GM23338 (cell line): ENCODE measurements at regions not wholly inside any gene's neighbourhood (a gene's known extent, or its start where the extent isn't known, plus 50 kb on each side); places are given as distances from the start of the nearest gene placed in this dataset.

Experiments used
- ATAC-seq: fragments of 200-7000 bp; cut with Tn5 transposase; 3 replicates; pipeline ENCODE4 v1.9.1; 2020
- DNase-seq: peaks from one replicate; pipeline ENCODE4 v3.0.0-alpha.2; 2015; ENCODE audit warnings: low spot score
- H2AFZ ChIP-seq: fragments of 200-600 bp; sonication (generic); 2 replicates; pipeline ENCODE4 v1.8.0; 2016; ENCODE audit warnings: antibody characterized with exemption, mild to moderate bottlenecking, moderate library complexity
- H3F3A ChIP-seq: fragments of 200-600 bp; sonication (generic); replicated peaks from 2 replicates; pipeline ENCODE4 v1.8.0; 2017; ENCODE audit warnings: antibody characterized with exemption, mixed run types, low read depth
- H3K27ac ChIP-seq: fragments of 200-600 bp; sonication (generic); 2 replicates; pipeline ENCODE4 v1.6.1; 2016; ENCODE audit warnings: low read depth
- H3K27me3 ChIP-seq: fragments of 200-600 bp; sonication (generic); 2 replicates; pipeline ENCODE4 v1.8.0; 2016; ENCODE audit warnings: mild to moderate bottlenecking, mixed run types, moderate library complexity; ENCODE audit not compliant: insufficient read depth
- H3K36me3 ChIP-seq: fragments of 200-600 bp; sonication (generic); 2 replicates; pipeline ENCODE4 v1.8.0; 2016; ENCODE audit warnings: mild to moderate bottlenecking; ENCODE audit not compliant: insufficient read depth
- H3K4me1 ChIP-seq: fragments of 200-600 bp; sonication (generic); 2 replicates; pipeline ENCODE4 v1.8.0; 2016; ENCODE audit warnings: mild to moderate bottlenecking, moderate library complexity; ENCODE audit not compliant: insufficient read depth
- H3K4me2 ChIP-seq: fragments of 200-600 bp; sonication (generic); 2 replicates; pipeline ENCODE4 v1.7.1; 2017; ENCODE audit warnings: mixed run types
- H3K4me3 ChIP-seq: fragments of 200-600 bp; sonication (generic); 2 replicates; pipeline ENCODE4 v1.6.1; 2016; ENCODE audit warnings: mixed run types
- H3K79me2 ChIP-seq: fragments of 200-600 bp; sonication (generic); replicated peaks from 2 replicates; pipeline ENCODE4 v1.8.0; 2017; ENCODE audit warnings: mild to moderate bottlenecking; ENCODE audit not compliant: insufficient read depth
- H3K9me2 ChIP-seq: fragments of 200-600 bp; sonication (generic); 2 replicates; pipeline ENCODE4 v1.8.0; 2017; ENCODE audit not compliant: insufficient read depth
- H4K20me1 ChIP-seq: fragments of 200-600 bp; sonication (generic); replicated peaks from 2 replicates; pipeline ENCODE4 v1.8.0; 2017; ENCODE audit warnings: mild to moderate bottlenecking; ENCODE audit not compliant: insufficient read depth
- H3K27ac Mint-ChIP-seq: 2 replicates; pipeline ENCODE4 v1.8.0; 2020; ENCODE audit warnings: inconsistent platforms, mild to moderate bottlenecking, moderate library complexity, mixed read lengths
- H3K27me3 Mint-ChIP-seq: 3 replicates; pipeline ENCODE4 v1.8.0; 2022; ENCODE audit warnings: low read depth, mild to moderate bottlenecking, moderate library complexity, mixed read lengths, inconsistent platforms; ENCODE audit not compliant: insufficient read depth, poor library complexity
- H3K36me3 Mint-ChIP-seq: 3 replicates; pipeline ENCODE4 v1.8.0; 2021; ENCODE audit warnings: low read depth, mild to moderate bottlenecking, inconsistent platforms, moderate library complexity, mixed read lengths
- H3K4me1 Mint-ChIP-seq: 3 replicates; pipeline ENCODE4 v1.8.0; 2020; ENCODE audit warnings: mild to moderate bottlenecking, inconsistent platforms, mixed read lengths
- H3K4me3 Mint-ChIP-seq: 3 replicates; pipeline ENCODE4 v1.8.0; 2021; ENCODE audit warnings: moderate library complexity, mild to moderate bottlenecking, inconsistent platforms, mixed read lengths
- H3K9me3 Mint-ChIP-seq: 3 replicates; pipeline ENCODE4 v1.8.0; 2020; ENCODE audit warnings: moderate library complexity, mild to moderate bottlenecking, inconsistent platforms, mixed read lengths
- CREB1 ChIP-seq: fragments of 250-450 bp; sonication (Bioruptor Pico); IDR thresholded peaks from 2 replicates; pipeline ENCODE4 v1.5.0; 2020; ENCODE audit warnings: low read depth, mild to moderate bottlenecking, moderate library complexity
- EZH2 ChIP-seq: fragments of 200-600 bp; sonication (generic); IDR thresholded peaks from one replicate; pipeline ENCODE4 v1.8.0; 2017; ENCODE audit warnings: antibody characterized with exemption, mild to moderate bottlenecking, low read depth; ENCODE audit not compliant: unreplicated experiment
- EZH2phosphoT487 ChIP-seq: fragments of 200-600 bp; sonication (generic); IDR thresholded peaks from one replicate; pipeline ENCODE4 v1.8.1; 2018; ENCODE audit warnings: antibody characterized with exemption; ENCODE audit not compliant: unreplicated experiment
- JUNB ChIP-seq: IDR thresholded peaks from one replicate; pipeline ENCODE4 v1.6.1; 2016; ENCODE audit warnings: antibody characterized with exemption; ENCODE audit not compliant: unreplicated experiment
- NANOG ChIP-seq: IDR thresholded peaks from 2 replicates; pipeline ENCODE4 v1.6.1; 2016; ENCODE audit warnings: antibody characterized with exemption, borderline replicate concordance
- POLR2AphosphoS5 ChIP-seq: IDR thresholded peaks from 2 replicates; pipeline ENCODE4 v1.6.1; 2016; ENCODE audit warnings: antibody characterized with exemption, low read depth
- STAT1 ChIP-seq: IDR thresholded peaks from one replicate; pipeline ENCODE4 v1.6.1; 2016; ENCODE audit warnings: antibody characterized with exemption; ENCODE audit not compliant: unreplicated experiment
- ZNF114 ChIP-seq: fragments of 250-450 bp; sonication (Bioruptor Pico); IDR thresholded peaks from 2 replicates; pipeline ENCODE4 v1.5.0; 2020; ENCODE audit warnings: mild to moderate bottlenecking, moderate library complexity
- ZNF331 ChIP-seq: fragments of 250-450 bp; sonication (Bioruptor Pico); IDR thresholded peaks from 2 replicates; pipeline ENCODE4 v1.5.0; 2020; ENCODE audit warnings: low read depth, mild to moderate bottlenecking, moderate library complexity
- TF ChIP-seq, protein P1 (sequence below): fragments of 250-450 bp; sonication (Bioruptor Pico); IDR thresholded peaks from 2 replicates; pipeline ENCODE4 v1.5.0; 2020; ENCODE audit warnings: mild to moderate bottlenecking, moderate library complexity
- TF ChIP-seq, protein P2 (sequence below): IDR thresholded peaks from one replicate; pipeline ENCODE4 v1.6.1; 2018; ENCODE audit warnings: antibody characterized with exemption; ENCODE audit not compliant: unreplicated experiment
- TF ChIP-seq, protein P3 (sequence below): IDR thresholded peaks from 2 replicates; pipeline ENCODE4 v1.6.1; 2016; ENCODE audit warnings: antibody characterized with exemption
- TF ChIP-seq, protein P4 (sequence below), 2 experiments: fragments of 200-600 bp in 1 of 2; sonication (generic) in 1 of 2; conservative IDR thresholded peaks; 2 replicates each; pipeline versions ENCODE4 v1.5.1 to v1.6.1; 2016 to 2017; ENCODE audit warnings: antibody characterized with exemption in 2 of 2, low read depth in 2 of 2, mild to moderate bottlenecking in 2 of 2, moderate library complexity in 1 of 2

DNA sequence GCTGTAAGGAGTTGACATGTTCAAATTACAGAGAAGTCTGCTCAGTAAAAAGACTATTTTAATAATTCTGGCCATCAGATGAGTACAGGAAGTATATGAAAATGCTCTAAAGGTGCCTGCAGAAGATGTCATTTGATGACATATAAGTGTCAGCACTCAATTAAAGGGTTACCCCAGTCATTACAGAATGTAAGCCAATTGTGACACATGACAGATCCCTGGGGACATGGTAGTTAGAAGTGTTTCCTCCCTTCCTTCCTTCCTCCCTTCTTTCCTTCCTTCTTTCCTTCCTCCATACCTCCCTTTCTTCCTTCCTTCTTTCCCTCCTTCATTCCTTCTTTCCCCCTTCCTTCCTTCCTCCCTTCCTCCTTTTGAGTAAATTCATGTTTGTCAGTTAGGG lies 453.0 kb downstream of the RAPGEF2 start:
- DNase-seq: no peak
- Mint-ChIP-seq H3K4me3 (no peak overlapping the region), H3K27me3 (peaks cover 5% of the 10 kb centered on the region), H3K4me1 (peaks cover 13% of the 10 kb centered on the region), H3K9me3 (peaks cover 4% of the 10 kb centered on the region; the same call in 2 of the 3 replicates), H3K27ac (no peak overlapping the region), H3K36me3 (0 out of 3 replicates have a peak, but pooled peaks cover 2% of the 10 kb centered on the region)
- ATAC-seq: no peak
- H3K4me2 ChIP-seq: no peak overlapping the region
- H3K9me2 ChIP-seq: peaks cover 30% of the 10 kb centered on the region
- H3K36me3 ChIP-seq: no peaks in the 10 kb centered on the region
- H3K27me3 ChIP-seq: no peaks in the 10 kb centered on the region
- no peaks in the 10 kb centered on the region for H3F3A ChIP-seq
- peaks cover 4% of the 10 kb centered on the region for H3K4me1 ChIP-seq
- H4K20me1 ChIP-seq: no peaks in the 10 kb centered on the region
- TF ChIP-seq ZNF331 (no peak), EZH2 (no peak), CREB1 (CRISPR knock-in tag) (no peak), EZH2phosphoT487 (no peak), NANOG (no peak), STAT1 (no peak), JUNB (no peak), ZNF114 (CRISPR knock-in tag) (no peak), POLR2AphosphoS5 (no peak)
- TF ChIP-seq, protein P1, sequence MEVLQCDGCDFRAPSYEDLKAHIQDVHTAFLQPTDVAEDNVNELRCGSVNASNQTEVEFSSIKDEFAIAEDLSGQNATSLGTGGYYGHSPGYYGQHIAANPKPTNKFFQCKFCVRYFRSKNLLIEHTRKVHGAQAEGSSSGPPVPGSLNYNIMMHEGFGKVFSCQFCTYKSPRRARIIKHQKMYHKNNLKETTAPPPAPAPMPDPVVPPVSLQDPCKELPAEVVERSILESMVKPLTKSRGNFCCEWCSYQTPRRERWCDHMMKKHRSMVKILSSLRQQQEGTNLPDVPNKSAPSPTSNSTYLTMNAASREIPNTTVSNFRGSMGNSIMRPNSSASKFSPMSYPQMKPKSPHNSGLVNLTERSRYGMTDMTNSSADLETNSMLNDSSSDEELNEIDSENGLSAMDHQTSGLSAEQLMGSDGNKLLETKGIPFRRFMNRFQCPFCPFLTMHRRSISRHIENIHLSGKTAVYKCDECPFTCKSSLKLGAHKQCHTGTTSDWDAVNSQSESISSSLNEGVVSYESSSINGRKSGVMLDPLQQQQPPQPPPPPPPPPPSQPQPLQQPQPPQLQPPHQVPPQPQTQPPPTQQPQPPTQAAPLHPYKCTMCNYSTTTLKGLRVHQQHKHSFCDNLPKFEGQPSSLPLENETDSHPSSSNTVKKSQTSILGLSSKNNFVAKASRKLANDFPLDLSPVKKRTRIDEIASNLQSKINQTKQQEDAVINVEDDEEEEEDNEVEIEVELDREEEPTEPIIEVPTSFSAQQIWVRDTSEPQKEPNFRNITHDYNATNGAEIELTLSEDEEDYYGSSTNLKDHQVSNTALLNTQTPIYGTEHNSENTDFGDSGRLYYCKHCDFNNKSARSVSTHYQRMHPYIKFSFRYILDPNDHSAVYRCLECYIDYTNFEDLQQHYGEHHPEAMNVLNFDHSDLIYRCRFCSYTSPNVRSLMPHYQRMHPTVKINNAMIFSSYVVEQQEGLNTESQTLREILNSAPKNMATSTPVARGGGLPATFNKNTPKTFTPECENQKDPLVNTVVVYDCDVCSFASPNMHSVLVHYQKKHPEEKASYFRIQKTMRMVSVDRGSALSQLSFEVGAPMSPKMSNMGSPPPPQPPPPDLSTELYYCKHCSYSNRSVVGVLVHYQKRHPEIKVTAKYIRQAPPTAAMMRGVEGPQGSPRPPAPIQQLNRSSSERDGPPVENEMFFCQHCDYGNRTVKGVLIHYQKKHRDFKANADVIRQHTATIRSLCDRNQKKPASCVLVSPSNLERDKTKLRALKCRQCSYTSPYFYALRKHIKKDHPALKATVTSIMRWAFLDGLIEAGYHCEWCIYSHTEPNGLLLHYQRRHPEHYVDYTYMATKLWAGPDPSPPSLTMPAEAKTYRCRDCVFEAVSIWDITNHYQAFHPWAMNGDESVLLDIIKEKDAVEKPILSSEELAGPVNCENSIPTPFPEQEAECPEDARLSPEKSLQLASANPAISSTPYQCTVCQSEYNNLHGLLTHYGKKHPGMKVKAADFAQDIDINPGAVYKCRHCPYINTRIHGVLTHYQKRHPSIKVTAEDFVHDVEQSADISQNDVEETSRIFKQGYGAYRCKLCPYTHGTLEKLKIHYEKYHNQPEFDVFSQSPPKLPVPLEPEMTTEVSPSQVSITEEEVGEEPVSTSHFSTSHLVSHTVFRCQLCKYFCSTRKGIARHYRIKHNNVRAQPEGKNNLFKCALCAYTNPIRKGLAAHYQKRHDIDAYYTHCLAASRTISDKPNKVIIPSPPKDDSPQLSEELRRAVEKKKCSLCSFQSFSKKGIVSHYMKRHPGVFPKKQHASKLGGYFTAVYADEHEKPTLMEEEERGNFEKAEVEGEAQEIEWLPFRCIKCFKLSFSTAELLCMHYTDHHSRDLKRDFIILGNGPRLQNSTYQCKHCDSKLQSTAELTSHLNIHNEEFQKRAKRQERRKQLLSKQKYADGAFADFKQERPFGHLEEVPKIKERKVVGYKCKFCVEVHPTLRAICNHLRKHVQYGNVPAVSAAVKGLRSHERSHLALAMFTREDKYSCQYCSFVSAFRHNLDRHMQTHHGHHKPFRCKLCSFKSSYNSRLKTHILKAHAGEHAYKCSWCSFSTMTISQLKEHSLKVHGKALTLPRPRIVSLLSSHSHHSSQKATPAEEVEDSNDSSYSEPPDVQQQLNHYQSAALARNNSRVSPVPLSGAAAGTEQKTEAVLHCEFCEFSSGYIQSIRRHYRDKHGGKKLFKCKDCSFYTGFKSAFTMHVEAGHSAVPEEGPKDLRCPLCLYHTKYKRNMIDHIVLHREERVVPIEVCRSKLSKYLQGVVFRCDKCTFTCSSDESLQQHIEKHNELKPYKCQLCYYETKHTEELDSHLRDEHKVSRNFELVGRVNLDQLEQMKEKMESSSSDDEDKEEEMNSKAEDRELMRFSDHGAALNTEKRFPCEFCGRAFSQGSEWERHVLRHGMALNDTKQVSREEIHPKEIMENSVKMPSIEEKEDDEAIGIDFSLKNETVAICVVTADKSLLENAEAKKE (CRISPR knock-in tag): no peak
- TF ChIP-seq, protein P2, sequence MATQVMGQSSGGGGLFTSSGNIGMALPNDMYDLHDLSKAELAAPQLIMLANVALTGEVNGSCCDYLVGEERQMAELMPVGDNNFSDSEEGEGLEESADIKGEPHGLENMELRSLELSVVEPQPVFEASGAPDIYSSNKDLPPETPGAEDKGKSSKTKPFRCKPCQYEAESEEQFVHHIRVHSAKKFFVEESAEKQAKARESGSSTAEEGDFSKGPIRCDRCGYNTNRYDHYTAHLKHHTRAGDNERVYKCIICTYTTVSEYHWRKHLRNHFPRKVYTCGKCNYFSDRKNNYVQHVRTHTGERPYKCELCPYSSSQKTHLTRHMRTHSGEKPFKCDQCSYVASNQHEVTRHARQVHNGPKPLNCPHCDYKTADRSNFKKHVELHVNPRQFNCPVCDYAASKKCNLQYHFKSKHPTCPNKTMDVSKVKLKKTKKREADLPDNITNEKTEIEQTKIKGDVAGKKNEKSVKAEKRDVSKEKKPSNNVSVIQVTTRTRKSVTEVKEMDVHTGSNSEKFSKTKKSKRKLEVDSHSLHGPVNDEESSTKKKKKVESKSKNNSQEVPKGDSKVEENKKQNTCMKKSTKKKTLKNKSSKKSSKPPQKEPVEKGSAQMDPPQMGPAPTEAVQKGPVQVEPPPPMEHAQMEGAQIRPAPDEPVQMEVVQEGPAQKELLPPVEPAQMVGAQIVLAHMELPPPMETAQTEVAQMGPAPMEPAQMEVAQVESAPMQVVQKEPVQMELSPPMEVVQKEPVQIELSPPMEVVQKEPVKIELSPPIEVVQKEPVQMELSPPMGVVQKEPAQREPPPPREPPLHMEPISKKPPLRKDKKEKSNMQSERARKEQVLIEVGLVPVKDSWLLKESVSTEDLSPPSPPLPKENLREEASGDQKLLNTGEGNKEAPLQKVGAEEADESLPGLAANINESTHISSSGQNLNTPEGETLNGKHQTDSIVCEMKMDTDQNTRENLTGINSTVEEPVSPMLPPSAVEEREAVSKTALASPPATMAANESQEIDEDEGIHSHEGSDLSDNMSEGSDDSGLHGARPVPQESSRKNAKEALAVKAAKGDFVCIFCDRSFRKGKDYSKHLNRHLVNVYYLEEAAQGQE: no peak
- TF ChIP-seq, protein P3, sequence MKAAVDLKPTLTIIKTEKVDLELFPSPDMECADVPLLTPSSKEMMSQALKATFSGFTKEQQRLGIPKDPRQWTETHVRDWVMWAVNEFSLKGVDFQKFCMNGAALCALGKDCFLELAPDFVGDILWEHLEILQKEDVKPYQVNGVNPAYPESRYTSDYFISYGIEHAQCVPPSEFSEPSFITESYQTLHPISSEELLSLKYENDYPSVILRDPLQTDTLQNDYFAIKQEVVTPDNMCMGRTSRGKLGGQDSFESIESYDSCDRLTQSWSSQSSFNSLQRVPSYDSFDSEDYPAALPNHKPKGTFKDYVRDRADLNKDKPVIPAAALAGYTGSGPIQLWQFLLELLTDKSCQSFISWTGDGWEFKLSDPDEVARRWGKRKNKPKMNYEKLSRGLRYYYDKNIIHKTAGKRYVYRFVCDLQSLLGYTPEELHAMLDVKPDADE: no peak
- TF ChIP-seq, protein P4, sequence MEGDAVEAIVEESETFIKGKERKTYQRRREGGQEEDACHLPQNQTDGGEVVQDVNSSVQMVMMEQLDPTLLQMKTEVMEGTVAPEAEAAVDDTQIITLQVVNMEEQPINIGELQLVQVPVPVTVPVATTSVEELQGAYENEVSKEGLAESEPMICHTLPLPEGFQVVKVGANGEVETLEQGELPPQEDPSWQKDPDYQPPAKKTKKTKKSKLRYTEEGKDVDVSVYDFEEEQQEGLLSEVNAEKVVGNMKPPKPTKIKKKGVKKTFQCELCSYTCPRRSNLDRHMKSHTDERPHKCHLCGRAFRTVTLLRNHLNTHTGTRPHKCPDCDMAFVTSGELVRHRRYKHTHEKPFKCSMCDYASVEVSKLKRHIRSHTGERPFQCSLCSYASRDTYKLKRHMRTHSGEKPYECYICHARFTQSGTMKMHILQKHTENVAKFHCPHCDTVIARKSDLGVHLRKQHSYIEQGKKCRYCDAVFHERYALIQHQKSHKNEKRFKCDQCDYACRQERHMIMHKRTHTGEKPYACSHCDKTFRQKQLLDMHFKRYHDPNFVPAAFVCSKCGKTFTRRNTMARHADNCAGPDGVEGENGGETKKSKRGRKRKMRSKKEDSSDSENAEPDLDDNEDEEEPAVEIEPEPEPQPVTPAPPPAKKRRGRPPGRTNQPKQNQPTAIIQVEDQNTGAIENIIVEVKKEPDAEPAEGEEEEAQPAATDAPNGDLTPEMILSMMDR (conservative IDR thresholded peaks at IDR 0.05; ENCODE audit: low read depth in 2 of 2): no peak
- H3K79me2 ChIP-seq: no peaks in the 10 kb centered on the region
- H3K4me3 ChIP-seq: no peak overlapping the region
- no peak overlapping the region for H2AFZ ChIP-seq
- H3K27ac ChIP-seq: no peak overlapping the region
